ENCODE measurements at regions not wholly inside any gene's neighbourhood (a gene's known extent, or its start where the extent isn't known, plus 50 kb on each side); places are given as distances from the start of the nearest gene placed in this dataset.

GRCh38 chr6:14641423-14642135, 524.0 kb downstream of the CD83 start:
- TF ChIP-seq CTCF (IDR thresholded peaks at IDR 0.05 in 2 of 3, conservative IDR thresholded peaks at IDR 0.05 in 1 of 3; ENCODE audit: borderline replicate concordance in 1 of 3, insufficient read depth in 1 of 3, low read depth in 2 of 3, low read length in 2 of 3) (no peak), SIN3A (IDR thresholded peaks at IDR 0.05; ENCODE audit: low read depth) (no peak), POLR2A (IDR thresholded peaks at IDR 0.05; ENCODE audit: borderline replicate concordance, extremely low read depth, insufficient read depth, insufficient read length) (no peak), EZH2 (IDR thresholded peaks at IDR 0.05) (no peak), ZFX (IDR thresholded peaks at IDR 0.05) (no peak), MAX (IDR thresholded peaks at IDR 0.05) (no peak), POLR2AphosphoS5 (IDR thresholded peaks at IDR 0.05; ENCODE audit: low read depth, low read length) (no peak), CBX3 (IDR thresholded peaks at IDR 0.05; ENCODE audit: low read depth) (no peak), JUND (IDR thresholded peaks at IDR 0.05) (no peak), ZBTB33 (IDR thresholded peaks at IDR 0.05; ENCODE audit: extremely low read depth, insufficient replicate concordance, low read length) (no peak), CEBPB (IDR thresholded peaks at IDR 0.05; ENCODE audit: low read depth) (no peak), REST (IDR thresholded peaks at IDR 0.05; ENCODE audit: low read depth) (no peak), YY1 (IDR thresholded peaks at IDR 0.05; ENCODE audit: extremely low read depth, insufficient replicate concordance, low read depth, low read length) (no peak)

Measured in HCT116 (cell line).